Brain microvascular endothelial cell (primary cell): ENCODE measurements at regions not wholly inside any gene's neighbourhood (a gene's known extent, or its start where the extent isn't known, plus 50 kb on each side); places are given as distances from the start of the nearest gene placed in this dataset.
"Not testable (repeated sequence)": the region's sequence is repeated elsewhere in the genome, so short reads cannot be mapped to it uniquely, and the experiment has no call there.

ENCODE experiments used
- DNase-seq: peaks from one replicate; pipeline ENCODE4 v3.0.0-alpha.2; 2020
- H3K27ac ChIP-seq: fragments of 250-450 bp; sonication (Bioruptor Pico); 2 replicates; pipeline ENCODE4 v1.5.1; 2020; ENCODE audit warnings: mild to moderate bottlenecking, moderate library complexity
- H3K27me3 ChIP-seq: fragments of 250-450 bp; sonication (Bioruptor Pico); replicated peaks from 2 replicates; pipeline ENCODE4 v1.5.1; 2020; ENCODE audit warnings: mild to moderate bottlenecking
- H3K36me3 ChIP-seq: fragments of 250-450 bp; sonication (Bioruptor Pico); replicated peaks from 2 replicates; pipeline ENCODE4 v1.5.1; 2020; ENCODE audit warnings: mild to moderate bottlenecking
- H3K4me3 ChIP-seq: 2 replicates; pipeline ENCODE4 v1.5.1; 2011; ENCODE audit warnings: low read depth, mild to moderate bottlenecking, control low read depth, low read length, moderate library complexity
- in situ Hi-C: cut with HindIII; loops from 2 replicates; pipeline ENCODE4 v1.10.0; 2017; ENCODE audit warnings: low sequenced_read_pairs, low pct_ligation_motif_present
- TF ChIP-seq, protein P1 (sequence below): IDR thresholded peaks from 2 replicates; pipeline ENCODE4 v1.5.1; 2011; ENCODE audit warnings: low read depth, mild to moderate bottlenecking, moderate library complexity, low read length, control low read depth, inconsistent platforms; ENCODE audit errors: missing control alignments

DNA sequence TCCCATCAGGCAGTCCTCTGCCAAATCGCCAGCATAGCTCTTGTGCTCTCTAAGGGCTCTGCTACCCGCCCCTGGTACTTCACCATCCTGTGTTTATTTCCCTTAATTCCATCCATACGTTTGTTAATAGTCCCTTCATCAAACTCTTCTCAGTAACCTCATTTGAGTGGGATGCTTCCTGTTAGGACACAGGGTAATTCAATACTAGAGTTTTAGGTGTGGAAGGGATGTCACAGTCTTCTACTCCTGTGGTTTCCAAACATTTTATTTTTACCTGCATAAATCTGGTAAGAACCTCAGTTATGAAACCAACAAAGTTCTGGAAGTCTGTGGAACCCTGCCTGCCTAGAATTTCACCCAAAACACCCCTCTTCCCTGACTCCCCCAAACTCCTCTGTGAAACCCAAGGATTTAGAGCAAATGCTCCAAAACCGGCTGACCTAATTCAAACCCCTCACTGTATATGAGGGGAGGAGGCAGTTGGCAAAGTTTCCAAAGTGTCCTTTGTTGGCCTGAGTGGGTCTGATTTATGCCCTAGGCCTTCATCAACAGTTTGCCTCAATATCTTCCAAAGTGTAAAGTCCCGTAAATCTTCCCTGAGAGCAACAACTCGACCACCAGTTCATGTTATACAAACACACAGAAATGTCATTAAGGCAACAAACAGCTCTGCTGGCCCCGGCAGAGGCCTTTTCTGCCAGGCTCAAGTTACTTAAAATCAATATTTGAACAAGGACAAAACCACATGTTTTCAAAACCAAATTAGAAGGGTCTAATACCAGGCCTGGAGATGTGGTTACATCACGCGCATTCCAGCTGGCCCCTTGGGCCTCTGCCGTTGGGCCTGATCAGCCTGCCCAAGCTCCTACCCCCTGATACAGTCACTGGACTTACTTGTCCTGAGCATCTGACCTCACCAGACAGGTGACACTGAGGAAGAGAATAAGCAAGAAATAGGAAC is 82.4 kb upstream of the FGGY start:
- H3K27ac ChIP-seq = no peak overlapping the region
- peak; percentile 35 for DNase-seq
- no peak overlapping the region for H3K4me3 ChIP-seq
- no peaks in the 10 kb centered on the region for H3K36me3 ChIP-seq
- in situ Hi-C loops = no loop called here
- TF ChIP-seq, protein P1, sequence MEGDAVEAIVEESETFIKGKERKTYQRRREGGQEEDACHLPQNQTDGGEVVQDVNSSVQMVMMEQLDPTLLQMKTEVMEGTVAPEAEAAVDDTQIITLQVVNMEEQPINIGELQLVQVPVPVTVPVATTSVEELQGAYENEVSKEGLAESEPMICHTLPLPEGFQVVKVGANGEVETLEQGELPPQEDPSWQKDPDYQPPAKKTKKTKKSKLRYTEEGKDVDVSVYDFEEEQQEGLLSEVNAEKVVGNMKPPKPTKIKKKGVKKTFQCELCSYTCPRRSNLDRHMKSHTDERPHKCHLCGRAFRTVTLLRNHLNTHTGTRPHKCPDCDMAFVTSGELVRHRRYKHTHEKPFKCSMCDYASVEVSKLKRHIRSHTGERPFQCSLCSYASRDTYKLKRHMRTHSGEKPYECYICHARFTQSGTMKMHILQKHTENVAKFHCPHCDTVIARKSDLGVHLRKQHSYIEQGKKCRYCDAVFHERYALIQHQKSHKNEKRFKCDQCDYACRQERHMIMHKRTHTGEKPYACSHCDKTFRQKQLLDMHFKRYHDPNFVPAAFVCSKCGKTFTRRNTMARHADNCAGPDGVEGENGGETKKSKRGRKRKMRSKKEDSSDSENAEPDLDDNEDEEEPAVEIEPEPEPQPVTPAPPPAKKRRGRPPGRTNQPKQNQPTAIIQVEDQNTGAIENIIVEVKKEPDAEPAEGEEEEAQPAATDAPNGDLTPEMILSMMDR = no peak
- no peaks in the 10 kb centered on the region for H3K27me3 ChIP-seq

DNA sequence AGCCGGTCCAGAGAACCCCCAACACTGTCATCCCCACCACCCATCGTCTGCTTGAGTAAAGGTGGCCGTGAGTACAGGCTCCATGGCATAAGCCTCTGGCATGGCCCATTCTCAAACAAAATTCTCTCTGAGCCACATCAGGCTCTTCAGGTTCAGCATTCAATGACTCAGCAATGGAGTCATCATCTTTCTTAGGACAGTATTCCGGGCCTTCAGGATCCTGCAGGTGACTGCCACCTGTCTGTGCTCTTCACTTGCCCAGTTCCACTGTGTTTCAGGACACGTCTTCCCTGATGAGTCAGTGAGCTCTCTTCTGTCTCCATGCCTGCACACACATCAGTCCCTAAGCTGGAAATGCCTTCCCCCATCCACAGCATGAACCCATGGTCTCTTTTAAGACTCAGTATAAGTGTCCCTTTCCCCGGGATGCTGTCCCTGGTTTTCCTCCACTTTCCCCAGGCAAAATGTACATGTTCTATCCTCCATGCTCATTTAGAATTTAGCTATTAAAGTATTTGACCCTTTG is 81.1 kb upstream of the FGGY start:
- Histone ChIP-seq H3K27me3 (no peaks in the 10 kb centered on the region), H3K4me3 (no peak overlapping the region), H3K36me3 (no peaks in the 10 kb centered on the region), H3K27ac (no peak overlapping the region)
- in situ Hi-C loops = no loop called here
- TF ChIP-seq, protein P1 = no peak
- no peak for DNase-seq

GRCh38 chr1:59217439-59217838 is 79.5 kb upstream of the FGGY start:
- H3K27me3 ChIP-seq, in situ Hi-C loops, DNase-seq: not testable (repeated sequence)

GRCh38 chr1:59218521-59219236 is 78.2 kb upstream of the FGGY start:
- TF ChIP-seq, protein P1 = no peak
- no peaks in the 10 kb centered on the region for H3K36me3 ChIP-seq
- H3K27me3 ChIP-seq = no peaks in the 10 kb centered on the region
- in situ Hi-C loops = no loop called here
- no peak for DNase-seq
- no peak overlapping the region for H3K4me3 ChIP-seq
- no peak overlapping the region for H3K27ac ChIP-seq

More at GRCh38 chr1:59217439-59217838, 79.5 kb upstream of the FGGY start:
- not testable (repeated sequence) for H3K27ac ChIP-seq, H3K4me3 ChIP-seq, H3K36me3 ChIP-seq

DNA sequence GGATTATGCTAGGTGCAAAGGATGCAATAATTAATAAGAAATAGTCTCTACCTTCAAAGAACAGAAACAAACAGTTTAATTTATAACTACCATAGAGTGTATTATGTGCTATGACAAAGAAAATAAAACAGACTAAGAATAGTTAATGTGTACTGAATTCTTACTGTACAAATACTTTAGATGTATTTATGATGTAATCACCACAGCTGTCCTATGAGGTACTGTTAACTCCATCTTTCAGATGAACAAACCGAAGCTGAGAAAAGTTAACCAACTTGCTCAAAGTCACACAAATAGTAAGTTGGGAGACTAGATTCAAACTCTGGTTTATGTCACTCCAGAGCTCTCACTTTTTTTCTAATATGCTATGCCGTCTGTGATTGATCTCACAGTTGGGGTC is 77.0 kb upstream of the FGGY start:
- DNase-seq = no peak
- TF ChIP-seq, protein P1 = no peak
- in situ Hi-C loops = no loop called here
- Histone ChIP-seq H3K36me3 (no peaks in the 10 kb centered on the region), H3K4me3 (no peak overlapping the region), H3K27ac (no peak overlapping the region), H3K27me3 (no peaks in the 10 kb centered on the region)

- no peak overlapping the region for H3K27ac ChIP-seq
- TF ChIP-seq, protein P1 = no peak
- DNase-seq = no peak
- H3K27me3 ChIP-seq = no peaks in the 10 kb centered on the region
- in situ Hi-C loops = no loop called here
- H3K36me3 ChIP-seq = no peaks in the 10 kb centered on the region
- H3K4me3 ChIP-seq = no peak overlapping the region
Observed at GRCh38 chr1:59220356-59220755, 76.5 kb upstream of the FGGY start.
